Natural killer cell (primary cell): ENCODE measurements at regions not wholly inside any gene's neighbourhood (a gene's known extent, or its start where the extent isn't known, plus 50 kb on each side); places are given as distances from the start of the nearest gene placed in this dataset.

Source experiments
- ATAC-seq, 3 donors: fragments of 150-1000 bp in 2 of 3; fragments of 200-7000 bp in 1 of 3; cut with Tn5 transposase; 1 replicate in 1 of 3; 2 replicates in 2 of 3; pipeline ENCODE4 v1.10.0; 2021; ENCODE audit warnings: mild to moderate bottlenecking in 2 of 3, moderate library complexity in 2 of 3
- DNase-seq, 2 donors: peaks; one replicate each; pipeline versions ENCODE4 v3.0.0 to v3.0.0-alpha.2; 2013 to 2021; ENCODE audit warnings: mixed read lengths in 1 of 2
- H3K27ac ChIP-seq: one replicate; pipeline ENCODE4 v1.5.1; 2013; ENCODE audit warnings: mild to moderate bottlenecking, low read length
- H3K27me3 ChIP-seq: one replicate; pipeline ENCODE4 v1.6.1; 2013; ENCODE audit warnings: low read length; ENCODE audit not compliant: control insufficient read depth, insufficient read depth
- H3K36me3 ChIP-seq: one replicate; pipeline ENCODE4 v1.6.1; 2013; ENCODE audit warnings: low read length; ENCODE audit not compliant: control insufficient read depth, insufficient read depth
- H3K4me1 ChIP-seq: one replicate; pipeline ENCODE4 v1.6.1; 2013; ENCODE audit warnings: low read length; ENCODE audit not compliant: control insufficient read depth, insufficient read depth
- H3K4me3 ChIP-seq: one replicate; pipeline ENCODE4 v1.5.1; 2013; ENCODE audit warnings: low read length
- H3K9me3 ChIP-seq: one replicate; pipeline ENCODE4 v1.6.1; 2013; ENCODE audit warnings: low read length; ENCODE audit not compliant: control insufficient read depth, insufficient read depth
- H3K27ac Mint-ChIP-seq, 2 donors: one replicate each; pipeline ENCODE4 v1.8.0; 2022; ENCODE audit warnings: mild to moderate bottlenecking in 2 of 2, mixed read lengths in 2 of 2, moderate library complexity in 1 of 2
- H3K27me3 Mint-ChIP-seq, 2 donors: one replicate each; pipeline ENCODE4 v1.8.0; 2022; ENCODE audit warnings: low read depth in 2 of 2, mixed read lengths in 2 of 2
- H3K36me3 Mint-ChIP-seq: one replicate; pipeline ENCODE4 v1.8.0; 2022; ENCODE audit warnings: mixed read lengths
- H3K4me1 Mint-ChIP-seq, 2 donors: one replicate each; pipeline ENCODE4 v1.8.0; 2022; ENCODE audit warnings: mixed read lengths in 2 of 2
- H3K4me3 Mint-ChIP-seq: one replicate; pipeline ENCODE4 v1.8.0; 2022; ENCODE audit warnings: mild to moderate bottlenecking, moderate library complexity, mixed read lengths
- H3K9me3 Mint-ChIP-seq, 2 donors: one replicate each; pipeline ENCODE4 v1.8.0; 2022; ENCODE audit warnings: mixed read lengths in 2 of 2
- WGBS: methylation state at CpG from one replicate; pipeline ENCODE4 v1.1.7; 2013; ENCODE audit warnings: missing lambda C conversion rate; ENCODE audit not compliant: insufficient coverage; 5-methylcytosine and 5-hydroxymethylcytosine counted together
- intact Hi-C: fragments of 100-400 bp; cut with micrococcal nuclease; formaldehyde crosslinking; loops from one replicate; pipeline ENCODE4 v1.14.2; 2022
- TF ChIP-seq, protein P1 (sequence below): fragments of 200-600 bp; IDR thresholded peaks from one replicate; pipeline ENCODE4 v1.8.0; 2022; ENCODE audit warnings: antibody characterized with exemption

DNA sequence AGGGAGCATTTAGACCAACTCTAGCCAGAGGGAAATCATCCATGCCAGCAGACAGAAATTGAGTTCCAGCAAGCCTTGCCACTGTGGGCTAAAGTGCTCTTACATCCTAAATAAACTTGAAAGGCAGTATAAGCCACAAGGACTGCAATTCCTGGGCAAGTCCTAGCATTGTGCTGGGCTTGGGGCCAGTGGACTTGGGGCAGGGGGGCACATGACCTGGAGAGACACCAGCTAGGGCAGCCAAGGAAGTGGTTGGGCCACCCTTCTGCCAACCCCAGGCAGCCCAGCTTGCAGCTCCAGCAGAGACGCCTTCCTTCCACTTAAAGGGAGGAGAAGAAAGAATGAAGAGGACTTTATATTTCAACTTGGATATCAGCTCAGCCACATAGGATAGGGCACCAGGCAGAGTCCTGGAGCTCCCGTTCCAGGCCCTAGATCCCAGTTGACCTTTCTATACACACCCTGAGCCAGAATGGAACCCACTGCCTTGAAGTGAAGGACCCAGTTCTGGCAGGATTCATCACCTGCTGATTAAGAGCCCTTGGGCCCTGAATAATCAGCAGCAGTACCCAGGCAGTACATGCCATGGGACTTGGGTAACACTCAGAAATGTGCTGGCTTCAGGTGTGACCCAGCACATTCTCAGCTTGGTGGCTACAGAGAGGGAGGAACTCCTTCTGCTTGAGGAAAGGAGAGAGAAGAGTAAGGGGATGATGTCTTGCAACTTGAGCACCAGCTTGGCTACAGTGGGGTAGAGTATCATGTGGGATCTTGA, 153.0 kb downstream of the GNAI1 start:
- DNase-seq (no peak), ATAC-seq (no peak)
- Histone ChIP-seq H3K4me3 (no peak overlapping the region), H3K9me3 (no peaks in the 10 kb centered on the region), H3K36me3 (no peaks in the 10 kb centered on the region), H3K4me1 (no peaks in the 10 kb centered on the region), H3K27ac (no peak overlapping the region), H3K27me3 (no peaks in the 10 kb centered on the region)
- TF ChIP-seq, protein P1, sequence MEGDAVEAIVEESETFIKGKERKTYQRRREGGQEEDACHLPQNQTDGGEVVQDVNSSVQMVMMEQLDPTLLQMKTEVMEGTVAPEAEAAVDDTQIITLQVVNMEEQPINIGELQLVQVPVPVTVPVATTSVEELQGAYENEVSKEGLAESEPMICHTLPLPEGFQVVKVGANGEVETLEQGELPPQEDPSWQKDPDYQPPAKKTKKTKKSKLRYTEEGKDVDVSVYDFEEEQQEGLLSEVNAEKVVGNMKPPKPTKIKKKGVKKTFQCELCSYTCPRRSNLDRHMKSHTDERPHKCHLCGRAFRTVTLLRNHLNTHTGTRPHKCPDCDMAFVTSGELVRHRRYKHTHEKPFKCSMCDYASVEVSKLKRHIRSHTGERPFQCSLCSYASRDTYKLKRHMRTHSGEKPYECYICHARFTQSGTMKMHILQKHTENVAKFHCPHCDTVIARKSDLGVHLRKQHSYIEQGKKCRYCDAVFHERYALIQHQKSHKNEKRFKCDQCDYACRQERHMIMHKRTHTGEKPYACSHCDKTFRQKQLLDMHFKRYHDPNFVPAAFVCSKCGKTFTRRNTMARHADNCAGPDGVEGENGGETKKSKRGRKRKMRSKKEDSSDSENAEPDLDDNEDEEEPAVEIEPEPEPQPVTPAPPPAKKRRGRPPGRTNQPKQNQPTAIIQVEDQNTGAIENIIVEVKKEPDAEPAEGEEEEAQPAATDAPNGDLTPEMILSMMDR = no peak
- H3K27ac Mint-ChIP-seq = no peak overlapping the region
- intact Hi-C loops = no loop called here
- no peak overlapping the region for H3K4me3 Mint-ChIP-seq
- H3K9me3 Mint-ChIP-seq = peaks cover 9 to 15% of the 10 kb centered on the region in 2 donors
- no peaks in the 10 kb centered on the region for H3K36me3 Mint-ChIP-seq
- H3K4me1 Mint-ChIP-seq = no peaks in the 10 kb centered on the region
- 100% methylated on average over 2 of the region's 2 CpGs for WGBS
- no peaks in the 10 kb centered on the region for H3K27me3 Mint-ChIP-seq

GRCh38 chr7:80286611-80287010, 152.0 kb downstream of the GNAI1 start:
- Histone ChIP-seq H3K4me1 (no peaks in the 10 kb centered on the region), H3K27ac (no peak overlapping the region), H3K4me3 (no peak overlapping the region), H3K36me3 (no peaks in the 10 kb centered on the region), H3K27me3 (no peaks in the 10 kb centered on the region), H3K9me3 (no peaks in the 10 kb centered on the region)
- DNase-seq = no peak
- WGBS = no CpG with 5 or more reads among the region's 2 CpGs
- no peaks in the 10 kb centered on the region for H3K27me3 Mint-ChIP-seq
- ATAC-seq = no peak
- no peak overlapping the region for H3K27ac Mint-ChIP-seq
- H3K9me3 Mint-ChIP-seq = peaks cover 9 to 13% of the 10 kb centered on the region in 2 donors
- TF ChIP-seq, protein P1 = no peak
- H3K4me3 Mint-ChIP-seq = no peak overlapping the region
- intact Hi-C loops = no loop called here
- no peaks in the 10 kb centered on the region for H3K4me1 Mint-ChIP-seq
- no peaks in the 10 kb centered on the region for H3K36me3 Mint-ChIP-seq

DNA sequence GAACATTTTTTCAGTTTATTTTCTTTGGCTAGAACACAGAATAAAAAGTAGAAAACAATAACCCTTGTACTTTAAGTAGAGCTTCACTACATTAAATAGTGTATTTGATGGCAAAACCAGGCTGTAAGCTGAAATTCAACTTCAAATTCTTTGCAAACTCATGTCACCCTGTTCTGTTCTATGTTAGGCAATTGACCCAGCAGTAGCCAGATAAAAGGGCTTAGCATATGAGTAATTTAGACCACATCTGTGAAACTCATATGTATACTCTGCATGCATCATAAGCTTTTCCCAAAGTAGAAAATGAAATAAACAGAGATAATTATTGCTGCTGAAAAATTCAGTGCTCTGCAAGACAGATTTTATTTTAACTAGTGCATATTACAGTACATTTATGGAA, 150.2 kb downstream of the GNAI1 start:
- H3K9me3 ChIP-seq = no peaks in the 10 kb centered on the region
- DNase-seq (no peak), ATAC-seq (no peak)
- no peaks in the 10 kb centered on the region for H3K27me3 ChIP-seq
- H3K4me1 ChIP-seq = no peaks in the 10 kb centered on the region
- H3K27ac ChIP-seq = no peak overlapping the region
- intact Hi-C loops = no loop called here
- Mint-ChIP-seq H3K27me3 (no peaks in the 10 kb centered on the region), H3K36me3 (no peaks in the 10 kb centered on the region), H3K4me1 (no peaks in the 10 kb centered on the region), H3K9me3 (peaks cover 7 to 15% of the 10 kb centered on the region in 2 donors), H3K4me3 (no peak overlapping the region), H3K27ac (no peak overlapping the region)
- TF ChIP-seq, protein P1 = no peak
- H3K4me3 ChIP-seq = no peak overlapping the region
- no peaks in the 10 kb centered on the region for H3K36me3 ChIP-seq

DNA sequence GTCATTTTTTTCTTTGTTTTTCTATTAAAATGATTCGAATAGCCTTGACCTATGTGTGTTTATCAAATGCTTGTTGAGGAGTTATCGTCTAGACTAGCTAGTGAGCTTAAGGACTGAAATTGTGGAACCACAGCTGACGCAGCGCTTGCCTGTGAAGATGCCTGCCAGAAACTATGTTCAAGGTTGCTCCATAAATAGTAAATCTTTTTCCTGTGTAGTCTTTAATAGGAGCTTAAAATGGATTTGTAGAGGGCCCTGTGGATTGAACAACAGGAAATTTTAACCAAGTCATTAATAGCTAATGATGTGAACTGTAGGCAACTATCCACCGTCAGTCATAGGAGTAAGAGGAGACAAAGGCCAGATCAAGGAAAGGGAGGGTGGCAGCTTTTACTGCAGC, 145.1 kb downstream of the GNAI1 start:
- no peaks in the 10 kb centered on the region for H3K4me1 ChIP-seq
- DNase-seq (no peak), ATAC-seq (no peak)
- H3K4me3 ChIP-seq = no peak overlapping the region
- H3K27me3 ChIP-seq = no peaks in the 10 kb centered on the region
- no peaks in the 10 kb centered on the region for H3K36me3 ChIP-seq
- Mint-ChIP-seq H3K27ac (no peak overlapping the region), H3K4me3 (no peak overlapping the region), H3K27me3 (no peaks in the 10 kb centered on the region), H3K9me3 (peaks cover 6 to 8% of the 10 kb centered on the region in 2 donors), H3K4me1 (no peaks in the 10 kb centered on the region), H3K36me3 (no peaks in the 10 kb centered on the region)
- H3K9me3 ChIP-seq = no peaks in the 10 kb centered on the region
- H3K27ac ChIP-seq = no peak overlapping the region
- TF ChIP-seq, protein P1 = no peak
- intact Hi-C loops = no loop called here
- 86% methylated on average over 5 of the region's 5 CpGs for WGBS
